ENCODE measurements at regions not wholly inside any gene's neighbourhood (a gene's known extent, or its start where the extent isn't known, plus 50 kb on each side); places are given as distances from the start of the nearest gene placed in this dataset.
"Not testable (repeated sequence)": the region's sequence is repeated elsewhere in the genome, so short reads cannot be mapped to it uniquely, and the experiment has no call there.

GRCh38 chr1:96522927-96523326 is 198.7 kb upstream of the PTBP2 start:
- DNase-seq (ENCODE audit: low spot score) (peak; percentile 59), FAIRE-seq (peak; percentile 75)

DNA sequence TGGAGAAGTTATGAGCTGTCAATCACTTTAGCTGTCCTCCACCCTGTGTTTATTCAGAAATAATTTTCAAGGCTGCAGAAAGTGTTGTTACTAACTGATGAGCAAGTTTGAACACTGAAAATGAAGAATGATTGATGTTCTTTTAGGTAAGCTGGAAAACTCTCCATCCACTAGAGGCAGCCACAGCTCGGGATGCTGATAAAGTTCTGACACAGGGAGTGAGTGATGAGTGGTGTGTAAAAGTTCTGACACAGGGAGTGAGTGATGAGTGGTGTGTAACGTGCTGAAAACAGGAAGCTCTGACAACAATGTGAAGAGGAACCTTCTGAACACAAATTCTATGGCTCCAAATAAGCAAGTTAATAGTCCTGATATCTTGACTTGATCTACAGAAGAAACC is 197.5 kb upstream of the PTBP2 start:
- DNase-seq (ENCODE audit: low spot score) (no peak), FAIRE-seq (no peak)

- no peak for DNase-seq (ENCODE audit: low spot score)
- no peak for FAIRE-seq
Observed at GRCh38 chr1:96525657-96526557, 195.7 kb upstream of the PTBP2 start.

- DNase-seq (ENCODE audit: low spot score); FAIRE-seq: not testable (repeated sequence)
Observed at GRCh38 chr1:96528672-96529071, 192.9 kb upstream of the PTBP2 start.

DNA sequence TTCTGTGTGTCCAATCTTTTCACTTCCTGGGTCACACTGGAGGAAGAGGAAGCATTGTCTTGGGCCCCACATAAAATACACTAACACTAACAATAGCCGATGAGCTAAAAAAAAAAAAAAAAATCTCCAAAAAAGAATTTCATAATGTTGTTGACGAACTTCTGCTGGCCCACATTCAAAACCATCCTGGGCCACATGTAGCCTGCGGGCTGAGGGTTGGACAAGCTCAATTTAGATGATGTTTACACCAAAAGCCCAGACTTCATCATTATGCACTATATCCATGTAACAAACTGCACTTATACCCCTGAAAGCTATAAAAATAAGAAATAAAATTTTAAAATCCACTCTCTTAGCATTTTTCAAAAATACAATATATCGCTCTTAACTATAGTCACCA is 187.8 kb upstream of the PTBP2 start:
- DNase-seq (ENCODE audit: low spot score) (no peak), FAIRE-seq (no peak)

GRCh38 chr1:96536581-96536980 is 185.0 kb upstream of the PTBP2 start:
- DNase-seq (ENCODE audit: low spot score) (no peak), FAIRE-seq (no peak)

- DNase-seq (ENCODE audit: low spot score) (peak; percentile 16), FAIRE-seq (no peak)
Observed at GRCh38 chr1:96538111-96538641, 183.4 kb upstream of the PTBP2 start.

GRCh38 chr1:96538883-96539282 is 182.7 kb upstream of the PTBP2 start:
- DNase-seq (ENCODE audit: low spot score) (peak; percentile 11), FAIRE-seq (no peak)

GRCh38 chr1:96541491-96541890 is 180.1 kb upstream of the PTBP2 start:
- FAIRE-seq (no peak), DNase-seq (ENCODE audit: low spot score) (no peak)

GRCh38 chr1:96544051-96544830 is 177.3 kb upstream of the PTBP2 start:
- FAIRE-seq (no peak), DNase-seq (ENCODE audit: low spot score) (no peak)

DNA sequence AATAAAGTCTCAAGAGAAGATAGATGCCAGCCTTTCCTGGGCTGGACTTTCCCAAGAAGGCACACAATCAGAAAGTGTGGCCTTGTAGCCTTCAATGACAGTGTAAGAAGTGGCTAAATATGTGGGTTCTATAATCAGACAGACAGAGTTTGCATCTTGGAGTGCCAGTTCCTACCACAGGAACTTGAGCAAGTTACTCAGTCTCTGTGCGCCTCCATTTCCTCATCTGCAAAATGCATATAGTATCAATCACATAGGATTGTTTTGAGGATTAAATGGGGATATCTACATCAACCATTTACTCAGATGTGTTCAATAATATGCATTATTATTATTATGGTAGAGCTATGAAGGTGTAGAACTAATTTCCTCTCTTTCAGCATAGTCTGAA is 176.8 kb upstream of the PTBP2 start:
- FAIRE-seq: no peak

DNA sequence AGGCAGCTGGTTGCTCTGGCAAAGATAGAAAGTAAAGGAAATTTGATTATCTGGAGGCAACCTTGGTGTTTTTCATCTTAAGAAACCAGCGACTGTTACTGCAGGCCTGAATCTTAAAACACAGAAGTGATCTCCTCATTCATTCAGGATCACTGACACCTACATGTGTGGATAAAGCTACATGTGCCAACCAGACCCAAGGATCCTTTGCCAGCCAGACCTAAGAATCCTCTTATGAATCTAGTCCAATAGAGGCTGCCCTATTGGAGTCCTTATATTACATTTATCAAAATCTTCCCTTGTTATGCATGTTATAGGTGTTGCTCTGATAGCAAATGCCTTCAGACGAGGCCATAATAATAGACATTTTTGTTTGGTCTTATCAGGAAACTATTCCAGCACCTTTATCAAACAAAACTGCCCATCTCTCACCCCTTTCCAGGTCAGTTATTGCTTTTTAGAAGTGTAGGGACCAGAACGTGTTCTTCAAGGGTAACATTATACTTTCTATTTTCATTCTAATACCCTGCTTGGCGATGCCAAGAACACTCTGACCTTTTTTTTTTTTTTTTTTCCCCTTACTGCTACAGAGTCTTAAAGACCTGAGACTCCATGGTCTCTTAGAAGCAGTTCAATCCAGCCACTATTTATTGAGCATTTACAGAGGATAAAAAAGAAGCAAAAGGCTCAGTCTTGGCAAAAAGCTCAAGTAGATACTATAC is 175.5 kb upstream of the PTBP2 start:
- FAIRE-seq (no peak), DNase-seq (ENCODE audit: low spot score) (no peak)

More for the DNA sequence above, 176.8 kb upstream of the PTBP2 start:
- no peak for DNase-seq (ENCODE audit: low spot score)

DNA sequence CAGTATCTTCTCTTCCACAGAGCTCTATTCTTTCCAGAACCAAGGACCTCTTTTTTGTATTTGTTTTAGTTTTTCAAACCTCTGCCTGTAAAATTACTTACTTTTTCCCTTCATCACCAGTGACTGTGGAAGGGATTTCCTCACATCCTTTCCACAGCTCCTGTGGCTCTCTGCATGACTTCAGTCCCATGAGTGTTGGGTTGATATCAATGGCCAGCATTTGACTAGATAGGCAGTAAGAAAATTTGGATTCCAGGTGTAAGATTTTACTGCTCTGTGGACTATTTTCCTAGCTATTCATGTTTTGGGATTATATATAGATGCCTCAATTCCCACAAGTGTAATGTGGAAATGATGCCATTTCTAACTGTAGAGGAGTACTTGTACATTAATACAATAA is 171.5 kb upstream of the PTBP2 start:
- FAIRE-seq (no peak), DNase-seq (ENCODE audit: low spot score) (no peak)

DNA sequence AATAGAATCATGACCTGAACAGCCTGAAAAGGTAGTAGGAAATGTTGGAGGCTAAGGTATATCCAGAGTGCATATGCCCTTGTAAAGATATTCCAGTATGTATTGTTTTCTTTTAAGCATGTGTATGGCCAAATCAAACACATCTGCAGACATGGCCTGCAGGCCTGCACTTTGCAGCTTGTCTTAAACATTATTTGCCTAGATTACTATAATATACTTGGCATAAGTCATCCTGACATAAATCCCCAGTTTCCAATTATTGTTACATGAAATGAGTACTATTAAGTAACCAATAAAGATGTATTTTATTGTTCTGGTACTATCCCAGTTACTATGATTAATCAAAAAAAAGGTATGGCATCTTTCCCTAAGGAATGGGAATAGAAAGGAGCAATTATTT is 169.1 kb upstream of the PTBP2 start:
- FAIRE-seq: no peak
- DNase-seq (ENCODE audit: low spot score): no peak

- FAIRE-seq (no peak), DNase-seq (ENCODE audit: low spot score) (no peak)
Observed at GRCh38 chr1:96553811-96554210, 167.8 kb upstream of the PTBP2 start.

- no peak for DNase-seq (ENCODE audit: low spot score)
- no peak for FAIRE-seq
Observed at GRCh38 chr1:96554364-96554763, 167.2 kb upstream of the PTBP2 start.

DNA sequence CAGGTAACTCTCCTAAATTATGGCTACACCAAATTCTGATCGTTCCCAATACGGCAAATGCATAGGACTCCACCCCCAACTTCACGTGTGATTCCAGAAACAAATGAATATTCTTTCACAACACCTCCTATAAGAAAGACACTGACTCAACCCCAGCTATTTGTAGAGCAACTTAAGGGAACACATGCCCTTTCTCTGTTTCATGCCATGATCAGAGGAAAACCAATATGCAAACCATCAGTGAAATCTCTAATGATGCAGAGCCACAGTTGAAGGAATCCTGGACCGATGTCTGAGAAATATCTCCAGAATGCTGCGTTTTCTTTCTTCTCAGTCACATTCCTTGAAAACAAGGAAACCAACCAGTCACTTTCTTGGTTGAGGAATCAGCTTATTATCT is 164.2 kb upstream of the PTBP2 start:
- FAIRE-seq: no peak
- DNase-seq (ENCODE audit: low spot score): no peak

DNA sequence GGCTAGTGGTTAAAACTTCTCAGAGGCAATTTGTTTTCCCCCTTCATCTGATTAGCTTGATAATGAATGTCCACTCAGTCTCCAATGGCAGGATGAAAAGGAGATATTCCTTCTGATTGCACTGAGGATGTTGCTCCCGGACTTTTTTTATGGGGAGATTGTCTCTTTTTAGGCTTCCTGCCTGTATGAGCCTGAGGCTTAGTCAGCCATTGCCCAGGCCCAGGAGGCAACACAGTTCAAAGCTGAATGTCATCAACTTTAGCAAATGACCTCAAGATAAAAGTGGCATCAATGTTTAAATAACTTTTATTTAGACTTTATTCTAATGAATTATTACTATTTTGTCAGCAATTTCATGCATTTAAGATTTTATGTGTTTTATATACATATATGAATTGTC is 162.9 kb upstream of the PTBP2 start:
- FAIRE-seq (no peak), DNase-seq (ENCODE audit: low spot score) (no peak)

DNA sequence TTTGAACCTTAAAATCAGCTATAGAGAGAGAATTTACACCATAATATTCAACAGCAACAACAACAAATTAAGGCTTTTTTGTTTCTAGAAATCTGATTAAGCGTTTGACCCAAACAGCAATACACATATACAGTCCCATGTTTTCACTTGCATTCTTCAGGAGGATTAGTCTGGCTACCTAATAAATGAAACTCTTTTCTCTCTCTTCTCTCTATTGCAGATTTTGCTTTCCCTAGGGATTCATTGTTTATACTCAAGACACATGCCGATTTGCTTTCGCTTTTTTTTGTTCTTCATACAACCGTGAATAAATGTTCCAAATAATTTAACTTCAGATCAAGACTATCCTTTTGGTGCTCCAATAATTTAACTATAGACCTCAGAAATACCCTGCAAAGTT is 162.4 kb upstream of the PTBP2 start:
- FAIRE-seq (no peak), DNase-seq (ENCODE audit: low spot score) (no peak)

DNA sequence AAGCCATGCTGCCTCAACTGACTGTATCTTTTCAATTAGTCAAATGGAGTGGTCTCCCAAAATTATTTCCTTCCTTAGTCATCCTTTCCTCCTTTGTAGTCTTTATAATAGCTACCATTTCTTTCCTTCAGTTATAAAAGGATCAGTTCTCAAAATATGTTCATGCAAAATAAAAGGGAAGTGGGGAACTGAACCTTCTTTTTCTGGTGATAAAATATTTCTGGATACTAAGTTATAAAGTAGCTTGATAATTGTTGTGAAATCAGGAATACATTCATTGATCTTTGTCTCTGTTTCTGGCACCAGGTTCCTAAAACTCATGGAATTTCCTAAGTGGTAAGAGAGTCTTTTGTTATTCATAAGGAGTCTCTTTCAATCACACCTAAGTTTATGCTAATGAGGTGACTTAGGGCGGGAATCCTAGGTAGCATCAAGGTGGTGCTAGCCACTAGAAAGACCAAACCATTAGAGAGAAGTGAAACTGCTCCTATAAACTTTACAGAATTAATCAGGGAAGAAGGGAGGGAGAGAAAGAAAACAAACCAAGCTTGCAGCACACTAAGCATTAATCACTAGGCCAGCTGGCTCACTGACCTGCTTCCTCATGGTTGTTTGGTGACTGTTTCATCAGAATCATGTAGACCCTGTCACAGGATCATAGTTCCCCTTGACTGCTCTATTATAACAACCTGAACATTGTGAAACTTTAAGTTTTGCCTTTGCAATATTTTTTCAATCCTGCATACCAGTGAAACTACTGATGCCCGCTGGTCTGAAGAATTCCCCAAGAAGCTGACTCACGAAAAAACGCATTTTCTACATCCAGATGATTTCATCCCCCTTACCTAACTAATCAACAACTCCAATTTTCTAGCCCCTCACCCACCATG is 161.6 kb upstream of the PTBP2 start:
- FAIRE-seq: peak; percentile 99
- peak; percentile 99 for DNase-seq (ENCODE audit: low spot score)

GRCh38 chr1:96562094-96562493 is 159.5 kb upstream of the PTBP2 start:
- no peak for FAIRE-seq

More at GRCh38 chr1:96562094-96562493, 159.5 kb upstream of the PTBP2 start:
- no peak for DNase-seq (ENCODE audit: low spot score)

Measured in RCC 7860 (cell line).